ENCODE measurements at regions not wholly inside any gene's neighbourhood (a gene's known extent, or its start where the extent isn't known, plus 50 kb on each side); places are given as distances from the start of the nearest gene placed in this dataset.

DNA sequence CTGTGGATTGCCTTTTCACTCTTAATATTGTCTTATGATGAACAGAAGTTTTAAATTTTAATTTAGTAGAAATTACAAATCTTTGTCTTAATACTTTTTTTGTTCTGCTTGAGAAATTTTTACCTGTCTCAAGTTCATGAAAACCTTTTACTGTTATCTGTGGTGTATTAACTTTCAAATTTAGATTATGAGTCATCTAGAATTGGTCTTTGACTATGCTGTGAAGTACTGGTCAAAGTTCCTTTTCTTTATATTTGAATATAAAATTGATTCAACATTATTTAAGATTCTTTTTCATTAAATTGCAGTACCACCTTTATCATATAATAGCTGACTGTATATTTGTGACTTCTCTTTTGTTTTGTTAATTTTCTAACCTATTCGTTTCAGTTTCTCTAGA, 1385.5 kb upstream of the ZEB2 start:
- TF ChIP-seq CTCF (IDR thresholded peaks at IDR 0.05): no peak
- TF ChIP-seq EZH2 (IDR thresholded peaks at IDR 0.05; ENCODE audit: borderline replicate concordance, insufficient read depth, low read depth, low read length, poor library complexity, severe bottlenecking): no peak
